Neural cell (in vitro differentiated cells): ENCODE measurements at regions not wholly inside any gene's neighbourhood (a gene's known extent, or its start where the extent isn't known, plus 50 kb on each side); places are given as distances from the start of the nearest gene placed in this dataset.

ENCODE experiments used
- H2AFZ ChIP-seq: fragments of 200-600, 300-800 bp; sonication (generic), shearing (Covaris generic); 2 replicates; pipeline ENCODE4 v1.6.0; 2014; ENCODE audit warnings: low read depth, mild to moderate bottlenecking, antibody characterized with exemption, low read length, moderate library complexity
- H3F3A ChIP-seq: fragments of 200-600 bp; shearing (Covaris generic); 2 replicates; pipeline ENCODE4 v1.6.1; 2016; ENCODE audit warnings: mild to moderate bottlenecking, moderate library complexity, mixed read lengths, antibody characterized with exemption, low read length; ENCODE audit not compliant: insufficient read depth, poor library complexity, severe bottlenecking
- H3K27ac ChIP-seq: fragments of 200-600, 300-800 bp; sonication (generic), shearing (Covaris generic); 2 replicates; pipeline ENCODE4 v1.5.1; 2014; ENCODE audit warnings: mild to moderate bottlenecking, low read length, moderate library complexity
- H3K27me3 ChIP-seq: fragments of 300-800, 200-600 bp; sonication (generic), shearing (Covaris generic); 2 replicates; pipeline ENCODE4 v1.6.0; 2014; ENCODE audit warnings: mild to moderate bottlenecking, low read depth, low read length, moderate library complexity; ENCODE audit not compliant: insufficient read depth
- H3K36me3 ChIP-seq: fragments of 300-800, 200-600 bp; sonication (generic), shearing (Covaris generic); 2 replicates; pipeline ENCODE4 v1.5.1; 2014; ENCODE audit warnings: mild to moderate bottlenecking, antibody characterized with exemption, low read length, moderate library complexity; ENCODE audit not compliant: insufficient read depth
- H3K4me2 ChIP-seq: fragments of 300-800, 200-600 bp; sonication (generic), shearing (Covaris generic); 2 replicates; pipeline ENCODE4 v1.6.0; 2014; ENCODE audit warnings: mild to moderate bottlenecking, low read length
- H3K4me3 ChIP-seq: fragments of 300-800, 200-600 bp; sonication (generic), shearing (Covaris generic); 2 replicates; pipeline ENCODE4 v1.5.1; 2014; ENCODE audit warnings: mild to moderate bottlenecking, low read length, moderate library complexity
- H3K79me2 ChIP-seq: fragments of 200-600 bp; shearing (Covaris generic); replicated peaks from 2 replicates; pipeline ENCODE4 v1.6.0; 2014; ENCODE audit warnings: mild to moderate bottlenecking, low read length, moderate library complexity; ENCODE audit not compliant: insufficient read depth
- H3K9ac ChIP-seq: fragments of 300-800, 200-600 bp; sonication (generic), shearing (Covaris generic); 2 replicates; pipeline ENCODE4 v1.6.1; 2016; ENCODE audit warnings: mild to moderate bottlenecking, low read length, mixed read lengths
- H3K9me2 ChIP-seq: fragments of 200-600 bp; shearing (Covaris generic); 2 replicates; pipeline ENCODE4 v1.6.1; 2016; ENCODE audit warnings: mild to moderate bottlenecking, low read length, mixed read lengths; ENCODE audit not compliant: insufficient read depth
- H3K9me3 ChIP-seq: fragments of 200-600, 300-800 bp; sonication (generic), shearing (Covaris generic); 2 replicates; pipeline ENCODE4 v1.6.1; 2016; ENCODE audit warnings: mild to moderate bottlenecking, mixed run types, low read length, moderate library complexity, mixed read lengths
- H4K20me1 ChIP-seq: fragments of 200-600 bp; shearing (Covaris generic); 2 replicates; pipeline ENCODE4 v1.6.1; 2016; ENCODE audit warnings: mild to moderate bottlenecking, mixed run types; ENCODE audit not compliant: insufficient read depth
- CTCF ChIP-seq: fragments of 450-650 bp; IDR thresholded peaks from 2 replicates; pipeline ENCODE4 v1.5.1; 2014; ENCODE audit warnings: antibody characterized with exemption, mild to moderate bottlenecking, moderate library complexity; ENCODE audit not compliant: poor library complexity, severe bottlenecking
- EP300 ChIP-seq: fragments of 450-650 bp; conservative IDR thresholded peaks from 2 replicates; pipeline ENCODE4 v1.6.1; 2014; ENCODE audit warnings: antibody characterized with exemption, mild to moderate bottlenecking, moderate library complexity; ENCODE audit not compliant: poor library complexity, severe bottlenecking
- EZH2 ChIP-seq: fragments of 200-600, 300-800 bp; shearing (Covaris generic), sonication (generic); IDR thresholded peaks from 2 replicates; pipeline ENCODE4 v1.6.1; 2014; ENCODE audit warnings: antibody characterized with exemption, low read length, borderline replicate concordance, mild to moderate bottlenecking; ENCODE audit not compliant: insufficient read depth, poor library complexity, severe bottlenecking
- MXI1 ChIP-seq: fragments of 450-650 bp; conservative IDR thresholded peaks from 2 replicates; pipeline ENCODE4 v1.6.1; 2014; ENCODE audit warnings: antibody characterized with exemption, mild to moderate bottlenecking; ENCODE audit not compliant: poor library complexity, severe bottlenecking
- POLR2AphosphoS5 ChIP-seq: IDR thresholded peaks from 2 replicates; pipeline ENCODE4 v1.6.1; 2012
- RAD21 ChIP-seq: fragments of 450-650 bp; conservative IDR thresholded peaks from 2 replicates; pipeline ENCODE4 v1.6.1; 2014; ENCODE audit warnings: antibody characterized with exemption, mild to moderate bottlenecking, moderate library complexity
- REST ChIP-seq: IDR thresholded peaks from 2 replicates; pipeline ENCODE4 v1.6.1; 2012; ENCODE audit warnings: borderline replicate concordance
- SMC3 ChIP-seq: fragments of 450-650 bp; conservative IDR thresholded peaks from 2 replicates; pipeline ENCODE4 v1.6.1; 2014; ENCODE audit warnings: antibody characterized with exemption, mild to moderate bottlenecking, moderate library complexity; ENCODE audit not compliant: poor library complexity
- TAF1 ChIP-seq: IDR thresholded peaks from 2 replicates; pipeline ENCODE4 v1.6.1; 2012; ENCODE audit warnings: low read depth
- small RNA-seq, 3 experiments: library from RNA; depleted of rRNA; stranded (forward); fragments of <200 nt; gene quantifications; one replicate each; pipeline ENCODE3, GENCODE V24; 2012

GRCh38 chr1:93028542-93028941 lies 50.5 kb upstream of the MTF2 start:
- Histone ChIP-seq H3K27me3 (no peaks in the 10 kb centered on the region), H3K36me3 (no peaks in the 10 kb centered on the region), H3K27ac (no peak overlapping the region), H3K4me2 (no peak overlapping the region), H3K9ac (no peak overlapping the region), H4K20me1 (no peaks in the 10 kb centered on the region), H3K9me2 (no peaks in the 10 kb centered on the region), H3K9me3 (no peaks in the 10 kb centered on the region), H3K4me3 (no peak overlapping the region), H3F3A (no peaks in the 10 kb centered on the region), H3K79me2 (no peaks in the 10 kb centered on the region), H2AFZ (no peak overlapping the region)
- no peak for TF ChIP-seq POLR2AphosphoS5
- TF ChIP-seq SMC3, result no peak
- no peak for TF ChIP-seq TAF1
- TF ChIP-seq EZH2, result no peak
- TF ChIP-seq MXI1, result no peak
- no peak for TF ChIP-seq EP300
- no peak for TF ChIP-seq REST
- TF ChIP-seq RAD21, result no peak
- TF ChIP-seq CTCF, result no peak

Small RNA genes in the stretch of these regions (small RNA-seq; reads per million reads assigned to genes)
- gene RF00019 (0 to 1.2 (median 0) reads per million in 3 experiments), gene RN7SKP123 (0 to 0.08 (median 0) reads per million in 3 experiments)
